ENCODE measurements at regions not wholly inside any gene's neighbourhood (a gene's known extent, or its start where the extent isn't known, plus 50 kb on each side); places are given as distances from the start of the nearest gene placed in this dataset.

DNA sequence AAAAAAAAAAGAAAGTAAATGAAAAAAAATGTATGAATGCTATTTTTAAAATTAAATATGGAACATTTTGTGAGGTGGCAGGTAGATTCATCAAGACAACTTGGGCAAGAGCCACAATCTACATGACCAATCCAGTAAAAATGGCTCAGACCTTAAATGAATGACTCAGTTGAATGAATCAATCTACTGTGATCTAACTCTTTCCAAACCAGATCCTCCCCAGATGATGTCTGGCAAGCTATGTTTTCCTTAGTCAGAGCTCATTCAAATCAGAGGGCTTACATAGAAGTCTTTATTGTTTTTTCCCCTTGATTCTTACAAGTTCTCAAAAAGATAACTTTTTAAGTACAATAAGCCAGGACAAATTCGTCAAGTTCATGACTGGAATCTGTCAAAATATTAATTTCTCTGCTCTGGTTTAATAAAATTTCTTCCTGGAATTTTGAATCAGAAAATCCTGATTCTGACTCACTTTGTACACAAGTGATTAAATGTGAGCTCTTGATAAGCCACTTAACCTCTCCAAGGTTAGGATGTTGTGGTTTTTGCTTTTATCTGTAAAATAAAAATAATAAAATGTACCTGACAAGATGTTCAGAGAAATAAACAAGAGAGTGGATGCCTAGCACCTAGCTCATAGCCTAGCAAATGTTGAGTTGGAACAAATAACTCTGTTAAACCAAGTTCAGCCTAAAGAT, 105.6 kb upstream of the SMIM31 start:
- WGBS (ENCODE audit: insufficient coverage), result no CpG with 5 or more reads among the region's 1 CpG
- Histone ChIP-seq H3K9ac (ENCODE audit: insufficient read depth, low read length, poor library complexity, severe bottlenecking) (no peak overlapping the region), H2AFZ (ENCODE audit: insufficient read depth, low read depth, low read length, poor library complexity, severe bottlenecking) (no peak overlapping the region), H3K79me2 (ENCODE audit: insufficient read depth, low read length) (no peaks in the 10 kb centered on the region), H3K27ac (ENCODE audit: low read depth in 1 of 2, low read length in 2 of 2) (no peak overlapping the region), H3K4me1 (ENCODE audit: control insufficient read depth in 1 of 2, insufficient read depth in 2 of 2, low read length in 2 of 2) (no peaks in the 10 kb centered on the region), H3K4me3 (replicated peaks in 1 of 3; ENCODE audit: low read depth in 2 of 3, low read length in 3 of 3) (no peak overlapping the region), H3K27me3 (ENCODE audit: control insufficient read depth in 2 of 2, insufficient read depth in 2 of 2, low read length in 2 of 2) (no peaks in the 10 kb centered on the region), H3K9me3 (replicated peaks in 1 of 2; ENCODE audit: control insufficient read depth in 1 of 2, insufficient read depth in 1 of 2, low read length in 2 of 2) (no peaks in the 10 kb centered on the region), H4K20me1 (ENCODE audit: insufficient read depth, low read length) (no peaks in the 10 kb centered on the region), H3K36me3 (replicated peaks in 1 of 2; ENCODE audit: control insufficient read depth in 1 of 2, insufficient read depth in 2 of 2, low read length in 2 of 2) (no peaks in the 10 kb centered on the region), H3K4me2 (replicated peaks; ENCODE audit: extremely low read depth, low read length, poor library complexity, severe bottlenecking) (no peak overlapping the region)
- Mint-ChIP-seq H3K4me3 (no peak overlapping the region), H3K9me3 (peaks cover 2 to 8% (median 4%) of the 10 kb centered on the region in 7 donors), H3K4me1 (no peaks in the 10 kb centered on the region), H3K27me3 (ENCODE audit: low read depth in 3 of 3) (no peaks in the 10 kb centered on the region), H3K27ac (no peak overlapping the region), H3K36me3 (no peaks in the 10 kb centered on the region)
- no peak for DNase-seq
- intact Hi-C loops (cut with micrococcal nuclease), result no loop called here
- no peak for TF ChIP-seq CTCF (IDR thresholded peaks at IDR 0.05)

DNA sequence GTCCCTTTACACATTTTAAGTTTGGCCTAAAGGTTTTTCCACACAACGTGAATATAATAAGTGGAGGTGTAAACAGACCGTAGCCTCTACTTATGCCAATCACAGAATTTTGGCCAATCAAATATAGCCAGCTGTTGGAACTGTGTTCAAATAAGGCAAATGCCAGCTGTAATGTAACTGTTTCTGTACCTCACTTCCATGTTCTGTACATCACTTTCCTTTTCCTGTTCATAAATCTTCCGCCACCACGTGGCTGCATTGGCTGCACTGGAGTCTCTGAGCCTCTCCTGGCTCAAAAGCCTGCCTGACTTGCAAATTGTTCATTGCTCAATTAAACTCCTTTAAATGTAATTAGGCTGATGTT, 105.1 kb upstream of the SMIM31 start:
- Histone ChIP-seq H3K79me2 (ENCODE audit: insufficient read depth, low read length) (no peaks in the 10 kb centered on the region), H3K27ac (ENCODE audit: low read depth in 1 of 2, low read length in 2 of 2) (no peak overlapping the region), H3K4me1 (ENCODE audit: control insufficient read depth in 1 of 2, insufficient read depth in 2 of 2, low read length in 2 of 2) (no peaks in the 10 kb centered on the region), H4K20me1 (ENCODE audit: insufficient read depth, low read length) (no peaks in the 10 kb centered on the region), H3K27me3 (ENCODE audit: control insufficient read depth in 2 of 2, insufficient read depth in 2 of 2, low read length in 2 of 2) (no peaks in the 10 kb centered on the region), H3K9ac (ENCODE audit: insufficient read depth, low read length, poor library complexity, severe bottlenecking) (no peak overlapping the region), H3K36me3 (replicated peaks in 1 of 2; ENCODE audit: control insufficient read depth in 1 of 2, insufficient read depth in 2 of 2, low read length in 2 of 2) (no peaks in the 10 kb centered on the region), H3K9me3 (replicated peaks in 1 of 2; ENCODE audit: control insufficient read depth in 1 of 2, insufficient read depth in 1 of 2, low read length in 2 of 2) (no peaks in the 10 kb centered on the region), H3K4me2 (replicated peaks; ENCODE audit: extremely low read depth, low read length, poor library complexity, severe bottlenecking) (no peak overlapping the region), H3K4me3 (replicated peaks in 1 of 3; ENCODE audit: low read depth in 2 of 3, low read length in 3 of 3) (no peak overlapping the region), H2AFZ (ENCODE audit: insufficient read depth, low read depth, low read length, poor library complexity, severe bottlenecking) (no peak overlapping the region)
- Mint-ChIP-seq H3K4me3 (no peak overlapping the region), H3K36me3 (no peaks in the 10 kb centered on the region), H3K4me1 (no peaks in the 10 kb centered on the region), H3K27me3 (ENCODE audit: low read depth in 3 of 3) (no peaks in the 10 kb centered on the region), H3K27ac (no peak overlapping the region), H3K9me3 (peaks cover 3 to 8% (median 4%) of the 10 kb centered on the region in 7 donors)
- DNase-seq, result no peak
- WGBS (ENCODE audit: insufficient coverage), result 80% methylated on average over 1 of the region's 4 CpGs
- intact Hi-C loops (cut with micrococcal nuclease), result no loop called here
- no peak for TF ChIP-seq CTCF (IDR thresholded peaks at IDR 0.05)

All from CD14-positive monocyte (primary cell).